HG02981 (cell line): ENCODE measurements at regions not wholly inside any gene's neighbourhood (a gene's known extent, or its start where the extent isn't known, plus 50 kb on each side); places are given as distances from the start of the nearest gene placed in this dataset.
"Not testable (repeated sequence)": the region's sequence is repeated elsewhere in the genome, so short reads cannot be mapped to it uniquely, and the experiment has no call there.

Source experiments
- ATAC-seq: cut with Tn5 transposase; IDR thresholded peaks from one replicate; pipeline ENCODE4 v1.9.1; 2021; ENCODE audit warnings: mild to moderate bottlenecking, moderate library complexity; ENCODE audit not compliant: unreplicated experiment

DNA sequence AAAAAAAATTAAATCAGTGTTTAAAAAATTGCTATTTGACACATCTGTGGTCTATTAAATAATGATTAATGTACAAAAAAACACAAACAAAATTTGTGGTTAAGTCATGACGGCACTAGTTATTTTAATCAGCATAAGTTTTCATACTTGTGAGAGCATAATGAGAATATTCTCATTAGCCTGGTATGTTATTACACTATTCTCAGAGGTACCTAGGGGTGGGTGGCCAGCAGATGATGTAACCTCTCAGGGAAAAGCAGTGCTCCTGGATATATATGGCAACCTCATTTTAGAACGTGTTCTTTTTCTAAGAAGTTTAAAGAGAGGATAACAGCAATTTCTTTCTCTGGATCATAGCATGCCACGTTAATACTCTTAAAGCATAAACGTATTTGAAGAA, 109.2 kb downstream of the GJA1 start:
- no peak for ATAC-seq

DNA sequence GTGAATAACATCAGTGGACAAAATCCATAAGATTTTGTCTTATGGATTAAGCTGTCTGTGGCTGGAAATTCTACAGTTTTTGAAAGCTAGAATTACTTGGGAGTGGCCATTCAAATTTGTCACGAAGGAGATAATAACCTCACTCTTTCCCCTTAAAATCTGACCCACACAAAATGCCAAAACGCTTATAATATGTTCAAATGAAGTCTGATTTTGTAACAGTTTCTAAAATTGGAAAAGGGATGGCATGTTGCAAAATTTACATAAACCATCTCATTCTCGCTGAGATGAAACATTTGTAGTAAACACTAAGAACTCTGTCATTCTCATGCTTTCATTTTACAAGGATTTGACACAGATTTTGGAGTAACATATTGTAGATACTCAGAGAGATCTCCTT, 112.7 kb downstream of the GJA1 start:
- no peak for ATAC-seq

DNA sequence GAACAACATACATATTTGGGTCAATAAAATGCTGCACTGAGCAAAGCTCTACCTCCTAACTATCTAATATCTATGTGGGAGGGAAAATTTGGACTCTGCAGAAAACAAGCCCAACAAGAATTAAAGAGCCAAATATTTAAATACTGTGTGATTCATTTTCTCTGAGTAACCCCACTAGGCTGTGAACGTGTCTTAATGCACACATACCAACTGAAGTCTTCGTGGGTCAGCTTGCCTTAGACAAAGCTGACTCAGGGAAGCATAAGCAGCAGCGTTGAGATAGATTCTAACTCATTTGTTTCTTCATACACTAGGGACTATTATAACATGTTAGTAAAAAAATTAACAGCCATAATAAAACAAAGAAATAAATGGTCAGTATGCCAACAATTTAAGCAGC, 114.3 kb downstream of the GJA1 start:
- no peak for ATAC-seq

DNA sequence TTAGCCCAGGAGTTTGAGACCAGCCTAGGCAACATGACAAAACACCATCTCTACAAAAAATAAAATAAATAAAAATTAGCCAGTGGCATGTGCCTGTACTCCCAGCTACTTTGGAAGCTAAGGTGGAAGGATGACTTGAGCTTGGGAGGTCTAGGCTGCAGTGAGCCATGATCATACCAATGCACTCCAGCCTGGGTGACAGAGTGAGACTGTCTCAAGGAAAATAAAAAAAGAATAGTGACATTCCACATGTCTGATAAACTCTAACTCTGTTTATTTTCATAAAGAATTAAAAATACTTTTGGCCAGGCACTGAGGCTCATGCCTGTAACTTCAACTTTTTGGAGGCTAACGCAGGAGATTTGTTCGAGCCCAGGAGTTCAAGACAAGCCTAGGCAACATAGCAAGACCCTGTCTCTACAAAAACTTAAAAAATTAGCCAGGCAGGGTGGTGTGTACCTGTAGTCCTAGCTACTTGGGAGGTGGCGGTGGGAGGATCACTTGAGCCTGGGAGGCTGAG, 115.1 kb downstream of the GJA1 start:
- ATAC-seq: no peak

DNA sequence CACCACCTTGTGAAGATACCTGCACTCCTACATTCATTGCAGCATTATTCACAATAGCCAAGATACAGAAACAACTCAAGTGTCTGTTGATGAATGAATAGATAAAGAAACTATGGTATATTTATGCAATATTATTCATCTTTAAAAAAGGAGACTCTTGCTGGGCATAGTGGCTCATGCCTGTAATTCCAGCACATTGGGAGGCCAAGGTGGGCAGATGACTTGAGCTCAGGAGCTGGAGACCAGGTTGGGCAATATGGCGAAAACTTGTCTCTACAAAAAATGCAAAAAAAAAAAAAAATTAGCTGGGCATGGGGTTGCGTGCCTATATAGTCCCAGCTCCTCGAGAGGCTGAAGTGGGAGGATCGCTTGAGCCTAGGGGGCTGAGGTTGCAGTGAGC, 119.8 kb downstream of the GJA1 start:
- ATAC-seq: no peak

DNA sequence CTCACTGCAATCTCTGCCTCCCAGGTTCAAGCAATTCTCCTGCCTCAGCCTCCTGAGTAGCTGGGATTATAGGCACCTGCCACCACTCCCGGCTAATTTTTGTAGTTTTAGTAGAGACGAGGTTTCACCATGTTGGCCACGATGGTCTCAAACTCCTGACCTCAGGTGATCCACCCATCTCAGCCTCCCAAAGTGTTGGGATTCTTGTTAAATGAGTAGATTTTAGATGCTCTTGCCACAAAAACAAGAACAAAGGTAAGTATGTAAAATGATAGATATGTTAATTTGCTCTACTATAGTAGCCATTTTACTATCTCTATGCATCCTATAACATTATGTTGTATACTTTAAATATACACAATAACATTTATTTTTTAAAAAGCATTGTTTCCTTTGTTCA, 120.7 kb downstream of the GJA1 start:
- ATAC-seq: not testable (repeated sequence)

DNA sequence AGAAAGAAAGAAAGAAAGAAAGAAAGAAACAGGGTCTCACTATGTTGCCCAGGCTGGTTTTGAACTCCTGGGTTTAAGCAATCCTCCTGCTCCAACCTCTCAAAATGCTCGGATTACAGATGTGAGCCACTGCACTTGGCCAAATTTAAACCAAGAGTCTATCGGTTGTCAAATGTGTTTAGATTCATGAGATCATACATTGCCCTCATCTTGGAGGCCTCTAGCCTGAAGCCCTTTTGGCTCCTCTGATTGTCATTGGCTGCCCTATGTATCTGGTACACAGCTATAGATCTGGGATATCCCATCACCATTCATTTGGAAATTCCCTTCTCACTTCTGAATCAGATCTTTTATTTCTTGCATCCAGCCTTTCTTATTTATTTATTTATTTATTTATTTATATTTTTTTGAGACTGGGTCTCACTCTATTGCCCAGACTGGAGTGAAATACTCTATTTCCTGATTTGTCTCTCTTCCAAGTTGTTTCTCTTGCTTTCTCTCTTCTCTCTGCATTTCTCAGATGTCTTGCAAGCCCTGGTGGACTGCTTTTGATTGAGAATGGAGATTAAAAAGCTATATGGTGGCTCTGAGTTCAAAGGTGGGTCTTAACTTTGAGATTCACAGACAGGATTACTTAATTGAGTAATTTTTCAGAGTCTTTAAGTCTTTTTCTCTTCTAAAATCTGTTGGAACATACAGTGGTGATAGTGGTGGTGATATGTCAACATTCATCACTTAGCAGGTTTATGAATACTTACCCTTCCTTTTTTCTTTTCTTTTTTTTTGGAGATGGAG, 121.9 kb downstream of the GJA1 start:
- no peak for ATAC-seq

DNA sequence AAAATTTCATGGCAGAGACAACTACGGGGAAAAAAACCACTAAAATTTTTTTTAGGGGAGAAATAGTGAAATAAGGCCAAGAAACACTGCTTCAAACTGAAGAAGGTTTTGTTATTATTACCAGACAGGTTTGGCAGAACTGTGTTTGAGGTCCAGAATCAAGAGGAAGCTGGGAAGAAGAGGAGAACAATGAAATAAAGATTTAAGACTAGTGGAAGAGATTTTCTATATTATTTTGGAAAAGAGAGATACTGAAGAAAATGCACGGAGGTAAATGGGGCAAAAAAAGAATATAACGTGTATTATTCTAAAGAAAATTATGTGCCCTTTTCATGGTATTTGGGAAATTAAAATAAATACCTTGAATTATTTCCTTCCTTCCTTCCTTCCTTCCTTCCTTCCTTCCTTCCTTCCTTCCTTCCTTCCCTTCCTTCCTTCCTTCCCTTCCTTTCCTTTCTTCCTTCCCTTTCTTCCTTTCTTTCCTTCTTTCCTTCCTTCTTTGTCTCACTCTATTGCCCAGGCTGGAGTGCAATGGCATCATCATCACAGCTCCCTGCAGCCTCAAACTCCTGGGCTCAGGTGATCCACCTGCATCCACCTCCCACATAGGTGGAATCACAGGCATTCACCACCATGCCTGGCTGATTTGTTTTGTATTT, 124.3 kb downstream of the GJA1 start:
- no peak for ATAC-seq

DNA sequence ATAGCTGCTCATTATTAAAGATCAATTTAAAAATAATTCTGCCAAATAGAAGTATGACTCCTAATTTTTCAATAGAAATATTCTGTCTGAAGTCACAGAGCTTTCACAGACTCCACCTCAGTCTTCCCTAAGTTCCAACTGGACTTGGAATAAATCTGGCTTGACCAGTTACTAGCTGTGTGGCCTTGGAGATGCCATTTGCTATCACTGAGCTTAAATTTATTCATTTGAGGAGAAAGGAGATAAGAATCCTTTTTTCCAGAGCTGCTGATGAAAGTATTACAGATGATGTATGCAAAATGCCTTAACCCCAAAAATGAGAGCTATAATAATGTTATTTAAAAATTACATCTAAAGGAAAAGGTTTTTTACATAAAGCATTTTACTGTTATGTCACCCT, 125.0 kb downstream of the GJA1 start:
- ATAC-seq: no peak

DNA sequence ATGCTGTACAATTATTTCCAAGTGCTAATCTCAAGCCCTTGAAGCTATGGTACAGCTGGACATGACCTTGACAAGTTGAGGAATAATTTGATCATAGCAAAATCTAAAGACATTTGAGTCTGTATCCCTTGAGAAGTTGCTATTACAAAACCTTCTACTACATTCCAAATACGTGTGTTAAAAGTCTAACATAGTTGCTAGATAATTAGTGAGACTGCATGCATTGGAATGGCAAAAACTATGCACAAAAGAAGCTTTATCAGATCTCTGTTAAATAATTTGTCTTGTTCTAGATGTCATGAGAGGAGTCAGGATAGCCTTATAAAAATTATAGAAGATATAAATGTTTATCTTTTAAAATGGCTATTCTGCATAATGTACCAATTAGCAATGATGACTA, 127.8 kb downstream of the GJA1 start:
- no peak for ATAC-seq

DNA sequence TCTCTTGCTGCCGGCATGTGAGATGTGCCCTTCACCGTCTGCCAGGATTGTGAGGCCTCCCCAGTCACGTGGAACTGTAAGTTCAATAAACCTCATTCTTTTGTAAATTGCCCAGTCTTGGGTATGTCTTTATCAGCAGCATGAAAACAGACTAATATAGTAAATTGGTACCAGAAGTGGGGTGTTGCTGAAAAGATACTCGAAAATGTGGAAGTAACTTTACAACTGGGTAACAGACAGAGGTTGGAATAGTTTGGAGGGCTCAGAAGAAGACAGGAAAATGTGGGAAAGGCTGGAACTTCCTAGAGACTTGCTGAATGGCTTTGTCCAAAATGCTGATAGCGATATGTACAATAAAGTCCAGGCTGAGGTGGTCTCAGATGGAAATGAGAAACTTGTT, 129.1 kb downstream of the GJA1 start:
- not testable (repeated sequence) for ATAC-seq

DNA sequence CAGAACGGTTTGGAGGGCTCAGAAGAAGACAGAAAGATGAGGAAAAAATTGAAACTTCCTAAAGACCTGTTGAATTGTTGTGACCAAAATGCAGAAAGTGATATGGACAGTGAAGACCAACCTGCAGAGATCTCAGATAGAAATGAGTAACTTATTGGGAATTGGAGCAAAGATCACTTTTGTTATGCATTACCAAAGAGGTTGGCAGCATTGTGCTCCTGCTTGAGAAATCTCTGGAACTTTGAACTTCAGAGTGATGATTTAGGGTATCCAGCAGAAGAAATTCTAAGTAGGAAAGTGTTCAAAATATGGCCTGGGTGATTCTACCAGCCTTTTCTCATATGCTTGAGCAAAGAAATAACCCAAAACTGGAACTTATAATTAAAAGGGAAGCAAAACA, 136.0 kb downstream of the GJA1 start:
- ATAC-seq: no peak

DNA sequence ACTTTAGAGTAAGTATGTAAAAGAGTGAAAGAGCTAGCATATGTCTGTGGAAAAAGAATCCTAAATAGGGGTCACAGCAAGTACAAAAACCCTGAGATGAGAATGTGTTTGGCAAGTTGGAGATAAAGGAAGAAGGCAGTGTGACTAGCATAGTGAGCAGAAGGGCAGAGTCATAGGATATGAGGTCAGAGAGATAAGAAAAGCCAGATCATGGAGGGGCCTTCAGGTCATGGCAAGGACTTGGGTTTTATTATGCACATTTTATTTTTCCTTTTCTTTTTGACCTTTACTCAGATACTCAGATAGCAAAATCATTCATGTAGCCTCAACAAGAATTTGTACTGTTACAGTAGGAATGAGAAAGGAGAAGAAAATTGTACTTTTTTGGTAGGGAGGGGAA, 138.0 kb downstream of the GJA1 start:
- no peak for ATAC-seq

DNA sequence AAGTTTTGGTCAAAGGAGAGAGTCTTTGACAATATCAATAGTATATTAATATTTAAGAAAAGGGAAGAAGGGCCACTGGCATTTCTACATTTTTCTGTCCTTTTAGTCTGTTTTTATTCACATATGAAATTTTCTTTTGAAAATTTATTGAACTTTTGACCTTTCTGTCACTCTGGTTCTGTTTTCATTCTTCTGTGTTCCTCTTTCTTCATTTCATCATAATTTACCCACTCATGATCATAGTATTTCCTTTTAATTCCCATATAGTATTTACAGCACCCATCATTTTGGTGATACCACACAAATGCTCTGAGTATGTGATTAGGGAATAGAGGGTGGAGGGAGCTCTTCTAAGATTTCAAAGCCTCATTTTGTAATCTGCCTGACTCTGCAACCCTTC, 142.8 kb downstream of the GJA1 start:
- ATAC-seq: no peak

DNA sequence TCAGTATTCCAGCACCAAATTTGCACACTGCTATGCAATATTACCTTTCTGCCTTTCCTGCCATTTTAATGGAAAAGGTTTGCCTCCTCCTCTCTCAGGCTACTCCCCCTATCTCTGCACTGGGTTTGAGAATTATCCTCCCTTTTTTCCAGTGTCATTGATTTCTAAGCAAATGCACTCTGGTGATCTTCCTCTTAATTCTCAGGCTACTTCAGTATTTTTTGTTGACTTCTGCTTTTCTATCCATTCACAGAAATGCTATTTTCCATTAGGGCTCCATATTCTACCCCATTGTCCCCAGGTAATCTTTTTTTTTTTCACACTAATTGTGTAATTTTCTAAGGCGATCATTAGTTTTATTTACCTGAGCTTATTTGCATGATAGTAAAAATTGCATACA, 144.0 kb downstream of the GJA1 start:
- ATAC-seq: no peak

DNA sequence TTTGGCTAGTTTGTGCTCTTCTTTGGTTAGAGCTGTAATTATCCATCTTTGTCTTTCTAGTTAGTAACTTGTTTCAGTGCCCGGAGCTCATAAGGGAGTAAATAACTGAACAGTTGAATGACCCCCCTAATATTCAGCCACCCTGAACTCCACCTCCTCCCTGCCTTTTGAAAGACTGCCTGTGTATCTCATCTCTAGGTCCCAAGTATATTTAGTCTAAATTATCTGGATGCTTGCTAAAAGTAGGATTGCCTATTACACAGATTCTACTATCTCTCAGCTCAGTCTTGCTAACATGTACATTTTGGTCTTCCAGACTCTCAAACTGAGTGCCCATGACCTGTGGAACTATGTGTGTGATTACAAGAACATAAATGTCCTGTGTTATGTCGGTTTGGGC, 145.9 kb downstream of the GJA1 start:
- no peak for ATAC-seq

DNA sequence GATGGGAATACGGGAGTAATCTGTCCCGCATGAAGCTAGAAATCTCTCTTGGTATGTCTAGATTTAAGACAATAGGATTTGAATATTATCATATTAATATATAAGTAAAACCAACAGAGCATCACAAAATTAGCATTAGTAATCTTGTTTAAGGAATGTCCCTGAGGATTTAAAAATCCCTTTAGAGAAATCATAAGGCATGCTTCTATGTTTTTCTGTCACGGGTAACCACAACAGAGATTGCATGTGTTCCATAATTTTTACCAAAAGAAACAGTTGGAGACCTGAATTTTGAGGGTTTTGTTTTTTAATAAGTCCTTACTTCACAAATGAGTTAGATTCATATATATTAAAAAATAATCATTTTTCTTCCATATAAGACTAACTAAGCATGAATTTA, 146.8 kb downstream of the GJA1 start:
- no peak for ATAC-seq

DNA sequence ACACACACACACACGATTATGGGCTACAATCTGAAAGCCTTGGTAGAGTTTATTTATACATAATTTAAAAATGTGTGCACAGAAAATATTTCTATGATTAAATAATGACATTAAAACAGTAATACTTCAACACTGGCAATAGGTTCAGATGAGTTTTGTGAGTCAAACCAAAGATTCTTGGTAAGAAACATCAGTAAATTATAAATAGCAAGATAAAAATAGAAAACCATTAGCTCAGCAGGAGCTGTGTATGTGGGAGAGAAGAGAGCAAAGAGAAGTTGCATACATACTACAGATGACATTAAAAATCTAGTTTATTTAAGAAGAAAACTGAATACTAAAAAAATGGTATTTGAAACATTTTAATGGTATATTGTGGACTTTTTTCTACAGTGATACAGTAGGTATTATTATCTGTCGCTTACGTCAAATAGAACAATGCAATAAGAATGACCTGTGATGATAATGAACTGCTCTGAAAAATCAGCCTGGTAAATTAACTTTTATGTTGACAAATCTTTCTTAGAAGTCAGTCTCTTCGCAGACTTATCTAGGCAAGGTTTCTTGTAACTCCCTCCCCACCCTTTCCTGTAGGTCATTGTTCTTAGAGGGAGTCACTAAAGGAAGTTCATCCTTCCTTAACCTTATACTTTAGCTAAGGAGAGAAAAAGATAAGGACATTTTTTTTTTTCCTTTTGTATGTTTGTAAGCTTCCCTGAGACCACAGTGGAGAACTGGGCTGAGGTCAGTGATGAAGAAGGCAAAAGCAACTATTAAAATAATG, 149.3 kb downstream of the GJA1 start:
- no peak for ATAC-seq

DNA sequence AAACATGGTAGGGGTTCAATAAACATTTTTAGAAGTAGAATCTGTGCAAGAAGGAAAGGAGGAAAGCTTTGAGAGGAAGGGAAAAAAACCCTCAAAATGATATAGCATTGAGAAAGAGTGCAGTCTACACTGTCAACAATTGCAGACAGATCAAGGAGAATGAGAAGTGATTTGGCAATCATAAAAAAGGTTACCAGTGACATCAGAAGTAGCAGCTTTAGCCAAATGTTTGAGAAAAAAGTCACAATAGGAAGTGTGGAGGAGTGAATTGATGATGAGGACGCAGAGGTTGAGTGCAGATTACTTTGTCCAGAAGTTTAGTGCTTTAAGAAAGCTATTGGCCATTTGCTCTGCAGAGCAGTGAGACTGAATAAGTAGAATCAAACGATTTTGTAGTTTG, 155.0 kb downstream of the GJA1 start:
- ATAC-seq: no peak

DNA sequence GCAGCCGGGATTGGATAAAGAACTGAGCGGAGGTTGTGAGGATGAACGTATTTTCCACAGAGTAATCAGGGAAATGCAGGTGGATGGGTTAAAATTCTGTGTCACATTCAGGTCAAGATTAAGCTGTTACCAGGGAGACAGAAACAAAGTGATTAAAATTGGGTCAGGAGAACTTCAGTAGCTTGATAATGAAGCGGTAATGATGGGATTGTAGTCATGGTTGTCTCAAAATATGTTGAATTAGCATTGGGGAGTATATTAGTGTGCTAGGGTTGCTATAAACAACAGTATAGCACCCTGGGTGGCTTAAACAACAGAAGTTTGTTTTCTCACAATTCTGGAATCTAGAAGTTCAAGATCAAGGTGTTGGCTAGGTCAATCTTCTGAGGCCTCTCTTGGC, 155.5 kb downstream of the GJA1 start:
- ATAC-seq: no peak

DNA sequence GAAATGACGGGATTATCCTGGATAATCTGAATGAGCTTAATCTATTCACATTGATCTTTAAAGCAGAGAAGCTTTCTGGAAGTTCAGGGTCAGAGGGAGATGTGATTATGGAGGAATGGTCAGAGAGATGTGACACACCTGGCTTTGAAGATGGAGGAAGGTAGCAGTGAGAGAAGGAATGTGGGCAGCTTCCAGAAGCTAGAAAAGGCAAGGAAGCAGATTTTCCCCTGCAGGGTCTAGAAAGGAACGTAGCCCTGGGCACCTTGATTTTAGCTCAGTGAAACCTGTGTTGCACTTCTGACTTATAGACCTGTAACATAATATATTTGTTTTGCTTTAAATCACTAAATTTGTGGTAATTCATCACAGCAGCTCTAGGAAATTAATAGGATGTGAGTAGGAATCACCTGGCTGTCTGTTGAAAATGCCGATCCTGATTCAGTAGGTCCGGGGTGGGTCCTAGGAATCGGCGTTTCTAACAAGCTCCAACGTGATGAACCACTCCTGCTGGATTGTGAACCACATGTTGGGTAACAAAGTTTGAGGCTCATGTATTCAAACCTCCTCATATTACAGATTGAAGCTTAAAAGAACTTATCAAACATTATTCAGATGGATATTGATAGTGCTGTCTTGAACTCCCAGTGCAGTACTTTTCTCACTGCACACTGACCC, 157.0 kb downstream of the GJA1 start:
- no peak for ATAC-seq
